ENCODE measurements at regions not wholly inside any gene's neighbourhood (a gene's known extent, or its start where the extent isn't known, plus 50 kb on each side); places are given as distances from the start of the nearest gene placed in this dataset.

DNA sequence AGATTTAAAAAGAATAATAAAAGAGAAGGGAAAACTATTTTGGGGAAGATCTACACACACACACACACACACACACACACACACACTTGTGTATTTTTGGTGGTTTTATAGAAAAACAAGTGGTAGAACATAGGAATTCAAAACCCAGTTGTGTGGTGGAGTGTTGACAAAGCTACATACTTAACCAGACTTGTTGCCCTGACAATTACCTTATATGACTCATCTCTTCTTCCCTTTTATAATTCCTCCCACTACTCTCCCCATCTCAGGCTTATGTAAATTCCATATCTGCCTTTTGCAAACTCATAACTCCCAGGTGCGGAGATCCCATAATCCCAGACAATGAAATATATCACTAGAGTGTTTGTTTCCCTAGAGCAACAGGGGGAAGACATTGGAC is 873.7 kb downstream of the NXPH1 start (continued):
- no peak for TF ChIP-seq ZNF2 (tag by site-specific recombination; IDR thresholded peaks at IDR 0.05)

DNA sequence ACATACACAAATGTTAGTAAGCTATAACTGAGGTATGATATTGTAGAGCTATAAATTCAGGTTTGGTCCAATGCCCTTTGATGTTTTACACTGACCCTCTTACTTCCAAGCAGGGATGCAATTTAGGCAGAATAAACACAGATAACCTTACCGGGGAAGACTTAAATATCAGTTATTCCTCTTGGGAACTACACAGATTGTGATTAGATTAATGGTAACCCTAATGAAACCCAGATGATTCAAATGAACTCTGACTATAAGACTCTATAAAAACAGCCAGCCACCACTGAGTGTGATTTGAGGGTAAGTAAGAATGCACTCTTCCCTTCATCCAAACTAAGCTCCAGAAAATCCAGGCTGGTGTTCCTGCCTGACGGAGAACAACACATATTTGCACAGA is 891.1 kb downstream of the NXPH1 start:
- H3K36me3 ChIP-seq (ENCODE audit: control insufficient read depth in 2 of 2, insufficient read depth in 1 of 2, low read length in 2 of 2) = no peaks in the 10 kb centered on the region
- TF ChIP-seq OVOL3 (tag by site-specific recombination; IDR thresholded peaks at IDR 0.05) (no peak), ZNF426 (tag by site-specific recombination; IDR thresholded peaks at IDR 0.05) (no peak), GFI1B (tag by site-specific recombination; IDR thresholded peaks at IDR 0.05) (no peak), ZNF830 (tag by site-specific recombination; IDR thresholded peaks at IDR 0.05; ENCODE audit: low read depth) (no peak), ZNF776 (tag by site-specific recombination; IDR thresholded peaks at IDR 0.05; ENCODE audit: borderline replicate concordance) (no peak), ZNF23 (tag by site-specific recombination; IDR thresholded peaks at IDR 0.05; ENCODE audit: borderline replicate concordance) (no peak), SCRT1 (tag by site-specific recombination; IDR thresholded peaks at IDR 0.05; ENCODE audit: borderline replicate concordance) (no peak), ZFP41 (tag by site-specific recombination; IDR thresholded peaks at IDR 0.05; ENCODE audit: borderline replicate concordance) (no peak), ZNF16 (tag by site-specific recombination; IDR thresholded peaks at IDR 0.05; ENCODE audit: low read depth) (no peak), SCRT2 (tag by site-specific recombination; IDR thresholded peaks at IDR 0.05) (no peak), IKZF3 (tag by site-specific recombination; IDR thresholded peaks at IDR 0.05) (no peak), ZNF571 (tag by site-specific recombination; IDR thresholded peaks at IDR 0.05) (no peak), ZNF707 (tag by site-specific recombination; IDR thresholded peaks at IDR 0.05) (no peak), HOXC10 (CRISPR knock-in tag; IDR thresholded peaks at IDR 0.05) (no peak), ZNF549 (tag by site-specific recombination; IDR thresholded peaks at IDR 0.05) (no peak)
- no peaks in the 10 kb centered on the region for H3K9me3 ChIP-seq (ENCODE audit: control insufficient read depth, insufficient read depth, low read depth, low read length)
- CTCF ChIA-PET = no interaction called here
- H3K27ac ChIP-seq (ENCODE audit: extremely low read depth, low read depth, low read length) = no peak overlapping the region
- POLR2A ChIA-PET = no interaction called here
- H3K4me3 ChIP-seq (ENCODE audit: low read depth, low read length) = no peak overlapping the region
- no peaks in the 10 kb centered on the region for H3K4me1 ChIP-seq (ENCODE audit: control insufficient read depth, insufficient read depth, low read length)

DNA sequence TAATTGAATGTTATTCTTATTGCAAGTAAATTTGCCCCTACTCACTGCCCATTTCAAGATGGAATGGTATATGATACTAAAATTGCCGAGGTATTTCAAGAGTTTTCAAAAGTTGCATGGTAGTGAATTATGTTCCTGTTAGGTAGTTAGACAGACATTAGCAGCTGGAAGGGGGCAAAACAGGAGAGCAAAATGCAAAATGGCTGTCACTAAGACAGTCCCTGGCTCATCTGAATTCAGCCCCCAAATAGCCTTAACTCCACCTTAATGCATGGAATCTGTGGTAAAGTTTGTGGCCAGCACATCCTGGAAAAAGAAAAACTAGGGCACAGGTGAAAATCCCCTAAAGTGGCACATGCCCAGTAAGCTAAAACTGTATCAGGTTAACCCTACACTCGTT is 894.9 kb downstream of the NXPH1 start:
- no peak overlapping the region for H3K4me3 ChIP-seq (ENCODE audit: low read depth, low read length)
- H3K9me3 ChIP-seq (ENCODE audit: control insufficient read depth, insufficient read depth, low read depth, low read length) = no peaks in the 10 kb centered on the region
- H3K27ac ChIP-seq (ENCODE audit: extremely low read depth, low read depth, low read length) = no peak overlapping the region
- ChIA-PET CTCF (no interaction called here), POLR2A (no interaction called here)
- H3K36me3 ChIP-seq (ENCODE audit: control insufficient read depth in 2 of 2, insufficient read depth in 1 of 2, low read length in 2 of 2) = no peaks in the 10 kb centered on the region
- H3K4me1 ChIP-seq (ENCODE audit: control insufficient read depth, insufficient read depth, low read length) = no peaks in the 10 kb centered on the region
- TF ChIP-seq, protein P1, sequence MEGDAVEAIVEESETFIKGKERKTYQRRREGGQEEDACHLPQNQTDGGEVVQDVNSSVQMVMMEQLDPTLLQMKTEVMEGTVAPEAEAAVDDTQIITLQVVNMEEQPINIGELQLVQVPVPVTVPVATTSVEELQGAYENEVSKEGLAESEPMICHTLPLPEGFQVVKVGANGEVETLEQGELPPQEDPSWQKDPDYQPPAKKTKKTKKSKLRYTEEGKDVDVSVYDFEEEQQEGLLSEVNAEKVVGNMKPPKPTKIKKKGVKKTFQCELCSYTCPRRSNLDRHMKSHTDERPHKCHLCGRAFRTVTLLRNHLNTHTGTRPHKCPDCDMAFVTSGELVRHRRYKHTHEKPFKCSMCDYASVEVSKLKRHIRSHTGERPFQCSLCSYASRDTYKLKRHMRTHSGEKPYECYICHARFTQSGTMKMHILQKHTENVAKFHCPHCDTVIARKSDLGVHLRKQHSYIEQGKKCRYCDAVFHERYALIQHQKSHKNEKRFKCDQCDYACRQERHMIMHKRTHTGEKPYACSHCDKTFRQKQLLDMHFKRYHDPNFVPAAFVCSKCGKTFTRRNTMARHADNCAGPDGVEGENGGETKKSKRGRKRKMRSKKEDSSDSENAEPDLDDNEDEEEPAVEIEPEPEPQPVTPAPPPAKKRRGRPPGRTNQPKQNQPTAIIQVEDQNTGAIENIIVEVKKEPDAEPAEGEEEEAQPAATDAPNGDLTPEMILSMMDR (tag by site-specific recombination; IDR thresholded peaks at IDR 0.05) = no peak
- TF ChIP-seq YY1 (tag by site-specific recombination; IDR thresholded peaks at IDR 0.05) (no peak), ZNF626 (tag by site-specific recombination; IDR thresholded peaks at IDR 0.05) (no peak), GLI2 (tag by site-specific recombination; IDR thresholded peaks at IDR 0.05; ENCODE audit: borderline replicate concordance, low read depth) (no peak), ZNF645 (tag by site-specific recombination; IDR thresholded peaks at IDR 0.05) (no peak), ZNF394 (tag by site-specific recombination; IDR thresholded peaks at IDR 0.05; ENCODE audit: borderline replicate concordance) (no peak), ZNF449 (tag by site-specific recombination; IDR thresholded peaks at IDR 0.05) (no peak), ZNF792 (tag by site-specific recombination; IDR thresholded peaks at IDR 0.05) (no peak), ZNF530 (tag by site-specific recombination; IDR thresholded peaks at IDR 0.05; ENCODE audit: low read depth) (no peak), ZNF354C (tag by site-specific recombination; IDR thresholded peaks at IDR 0.05; ENCODE audit: borderline replicate concordance, low read depth) (no peak)
- TF ChIP-seq, protein P2, sequence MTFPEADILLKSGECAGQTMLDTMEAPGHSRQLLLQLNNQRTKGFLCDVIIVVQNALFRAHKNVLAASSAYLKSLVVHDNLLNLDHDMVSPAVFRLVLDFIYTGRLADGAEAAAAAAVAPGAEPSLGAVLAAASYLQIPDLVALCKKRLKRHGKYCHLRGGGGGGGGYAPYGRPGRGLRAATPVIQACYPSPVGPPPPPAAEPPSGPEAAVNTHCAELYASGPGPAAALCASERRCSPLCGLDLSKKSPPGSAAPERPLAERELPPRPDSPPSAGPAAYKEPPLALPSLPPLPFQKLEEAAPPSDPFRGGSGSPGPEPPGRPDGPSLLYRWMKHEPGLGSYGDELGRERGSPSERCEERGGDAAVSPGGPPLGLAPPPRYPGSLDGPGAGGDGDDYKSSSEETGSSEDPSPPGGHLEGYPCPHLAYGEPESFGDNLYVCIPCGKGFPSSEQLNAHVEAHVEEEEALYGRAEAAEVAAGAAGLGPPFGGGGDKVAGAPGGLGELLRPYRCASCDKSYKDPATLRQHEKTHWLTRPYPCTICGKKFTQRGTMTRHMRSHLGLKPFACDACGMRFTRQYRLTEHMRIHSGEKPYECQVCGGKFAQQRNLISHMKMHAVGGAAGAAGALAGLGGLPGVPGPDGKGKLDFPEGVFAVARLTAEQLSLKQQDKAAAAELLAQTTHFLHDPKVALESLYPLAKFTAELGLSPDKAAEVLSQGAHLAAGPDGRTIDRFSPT (tag by site-specific recombination; IDR thresholded peaks at IDR 0.05) = no peak
- TF ChIP-seq, protein P3, sequence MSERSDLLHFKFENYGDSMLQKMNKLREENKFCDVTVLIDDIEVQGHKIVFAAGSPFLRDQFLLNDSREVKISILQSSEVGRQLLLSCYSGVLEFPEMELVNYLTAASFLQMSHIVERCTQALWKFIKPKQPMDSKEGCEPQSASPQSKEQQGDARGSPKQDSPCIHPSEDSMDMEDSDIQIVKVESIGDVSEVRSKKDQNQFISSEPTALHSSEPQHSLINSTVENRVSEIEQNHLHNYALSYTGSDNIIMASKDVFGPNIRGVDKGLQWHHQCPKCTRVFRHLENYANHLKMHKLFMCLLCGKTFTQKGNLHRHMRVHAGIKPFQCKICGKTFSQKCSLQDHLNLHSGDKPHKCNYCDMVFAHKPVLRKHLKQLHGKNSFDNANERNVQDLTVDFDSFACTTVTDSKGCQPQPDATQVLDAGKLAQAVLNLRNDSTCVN (tag by site-specific recombination; optimal IDR thresholded peaks at IDR 0.05) = no peak

All from HEK293 (cell line).